Raji (cell line): ENCODE measurements at regions not wholly inside any gene's neighbourhood (a gene's known extent, or its start where the extent isn't known, plus 50 kb on each side); places are given as distances from the start of the nearest gene placed in this dataset.

Source experiments
- POLR2A ChIP-seq: IDR thresholded peaks from 2 replicates; pipeline ENCODE4 v1.6.1; 2011; ENCODE audit warnings: low read depth, low read length, control low read depth; ENCODE audit not compliant: insufficient read depth

DNA sequence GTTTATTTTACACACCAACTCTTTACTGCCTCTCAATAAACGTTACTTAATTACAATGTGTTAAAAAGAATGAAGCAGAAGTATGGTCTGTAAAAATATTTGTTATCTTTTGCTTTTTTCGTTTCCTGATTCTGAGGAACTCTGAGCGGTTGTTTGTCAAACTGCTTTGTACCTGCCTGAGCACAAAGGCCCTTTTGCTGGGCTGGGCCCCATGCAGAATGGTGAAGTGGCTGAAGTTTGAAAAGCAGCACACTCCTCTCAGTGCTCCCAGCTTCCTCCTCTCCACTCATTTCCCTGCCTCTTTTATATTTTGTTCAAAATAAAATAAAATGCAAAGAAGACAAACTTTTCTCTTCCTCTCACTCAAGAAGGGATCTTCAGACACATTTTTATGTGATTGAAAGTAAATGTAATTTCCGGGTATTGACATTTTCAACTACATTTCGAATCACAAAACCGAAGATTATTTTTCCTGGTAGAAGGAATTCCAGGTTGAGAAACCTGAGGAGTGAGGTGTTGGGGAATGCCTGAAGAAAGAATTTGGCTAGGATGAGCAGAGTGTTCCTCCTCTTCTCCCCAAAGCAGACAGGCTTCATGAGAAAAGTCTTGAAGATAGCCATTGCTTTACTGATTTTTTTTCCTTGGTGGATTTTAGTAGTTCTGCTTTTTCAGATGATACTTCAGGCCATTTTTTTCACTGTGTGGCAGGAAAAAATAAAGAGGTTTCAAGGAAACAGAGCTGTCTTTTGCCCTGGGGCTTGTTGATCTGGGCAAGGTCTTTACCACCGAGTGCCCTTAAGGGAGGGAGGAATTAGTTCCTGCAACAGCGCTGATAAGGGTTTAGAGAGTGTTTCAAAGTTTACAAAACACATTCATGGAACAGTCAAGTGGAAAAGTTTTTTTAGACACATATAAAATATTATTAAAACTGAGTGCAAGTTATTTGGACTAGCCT is 229.8 kb downstream of the NFKBIZ start:
- TF ChIP-seq POLR2A, result no peak

GRCh38 chr3:102079809-102080197 is 230.5 kb downstream of the NFKBIZ start:
- no peak for TF ChIP-seq POLR2A

DNA sequence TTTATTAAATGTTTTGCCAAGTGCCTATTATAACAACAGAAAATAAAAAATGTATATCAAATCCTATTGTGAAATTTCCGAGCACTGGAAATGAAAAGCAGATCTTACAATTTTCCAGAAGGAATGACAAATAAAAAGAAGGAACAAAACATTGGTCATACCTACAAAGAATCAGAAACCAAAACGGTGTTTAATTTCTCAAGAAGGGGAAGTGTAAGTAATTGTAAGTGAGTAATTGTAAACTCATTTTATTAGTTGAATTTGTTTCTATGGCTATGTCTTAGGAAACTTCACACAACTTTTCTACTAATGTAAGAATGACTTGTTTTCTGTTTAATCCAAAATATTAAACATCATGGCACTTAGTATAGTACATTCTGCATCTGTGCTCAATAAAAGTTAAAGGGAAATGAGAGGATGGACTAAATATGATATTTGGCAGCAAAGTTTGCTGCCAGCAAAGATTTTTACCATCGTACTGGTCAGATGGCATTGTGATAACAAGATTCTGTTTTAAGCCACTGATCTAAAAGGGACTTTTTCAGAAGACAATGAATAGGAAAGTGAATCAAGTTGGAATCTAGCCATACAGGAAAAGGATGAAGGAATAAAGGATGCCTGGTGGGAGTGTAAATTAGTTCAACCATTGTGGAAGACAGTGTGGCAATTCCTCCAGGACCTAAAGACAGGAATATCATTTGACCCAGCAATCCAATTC is 232.4 kb downstream of the NFKBIZ start:
- TF ChIP-seq POLR2A, result no peak

- TF ChIP-seq POLR2A, result no peak
Observed at GRCh38 chr3:102083473-102083872, 234.2 kb downstream of the NFKBIZ start.

- TF ChIP-seq POLR2A, result no peak
Observed at GRCh38 chr3:102084006-102084405, 234.7 kb downstream of the NFKBIZ start.

DNA sequence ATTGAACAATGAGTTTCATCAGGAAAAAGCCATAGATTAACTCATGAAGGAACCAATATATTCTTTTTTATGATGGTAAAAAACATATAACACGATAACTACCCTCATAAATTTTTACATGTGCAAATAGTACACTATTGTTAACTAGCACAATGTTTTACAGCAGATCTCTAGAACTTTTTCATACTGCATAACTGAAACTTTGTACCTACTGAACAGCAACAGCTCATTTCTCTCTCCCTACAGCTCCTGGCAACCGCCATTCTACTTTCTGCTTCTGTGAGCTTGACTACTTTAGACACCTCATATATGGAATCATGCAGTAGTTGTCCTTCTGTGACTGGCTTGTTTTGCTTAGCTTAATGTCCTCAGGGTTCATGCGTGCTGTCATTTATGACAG is 235.4 kb downstream of the NFKBIZ start:
- no peak for TF ChIP-seq POLR2A

GRCh38 chr3:102085431-102086176 is 236.3 kb downstream of the NFKBIZ start:
- TF ChIP-seq POLR2A, result no peak

DNA sequence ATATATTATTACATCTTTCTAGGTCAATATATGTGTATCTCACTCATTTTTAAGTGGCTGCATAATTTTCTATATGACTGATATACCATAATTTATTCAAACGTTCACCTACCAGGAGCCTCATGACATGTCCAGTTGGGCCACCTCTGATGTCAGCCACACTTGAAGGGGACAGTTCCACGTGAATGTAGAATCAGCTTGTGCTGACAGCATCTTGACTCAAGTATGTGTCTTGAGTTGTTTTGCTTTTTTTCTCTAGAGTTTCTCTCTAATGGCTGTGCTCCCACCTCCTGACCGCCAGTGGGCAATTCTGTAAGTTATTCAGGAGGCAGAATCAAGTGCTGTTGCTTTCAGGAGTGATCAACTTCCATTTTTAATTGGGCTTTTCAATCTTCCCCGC is 237.9 kb downstream of the NFKBIZ start:
- TF ChIP-seq POLR2A, result no peak

DNA sequence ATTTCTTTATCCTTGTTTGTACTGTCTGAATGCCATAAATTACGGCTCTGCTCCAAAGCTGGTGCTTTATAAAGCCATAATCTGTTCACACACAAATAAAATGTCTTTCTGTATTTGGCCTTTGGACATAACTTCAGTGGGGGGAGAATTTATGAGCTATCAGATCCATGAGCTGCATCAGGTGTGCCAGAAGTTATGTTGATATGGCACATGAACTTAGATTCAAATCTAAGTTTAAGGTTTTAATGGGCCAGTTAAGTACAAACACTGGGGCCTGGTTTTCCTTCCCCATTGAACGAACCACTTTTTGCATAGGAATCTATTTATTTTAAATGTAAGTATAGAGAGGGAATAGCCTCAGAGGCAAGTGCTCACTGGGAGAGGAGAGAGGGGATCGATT is 239.9 kb downstream of the NFKBIZ start:
- no peak for TF ChIP-seq POLR2A

DNA sequence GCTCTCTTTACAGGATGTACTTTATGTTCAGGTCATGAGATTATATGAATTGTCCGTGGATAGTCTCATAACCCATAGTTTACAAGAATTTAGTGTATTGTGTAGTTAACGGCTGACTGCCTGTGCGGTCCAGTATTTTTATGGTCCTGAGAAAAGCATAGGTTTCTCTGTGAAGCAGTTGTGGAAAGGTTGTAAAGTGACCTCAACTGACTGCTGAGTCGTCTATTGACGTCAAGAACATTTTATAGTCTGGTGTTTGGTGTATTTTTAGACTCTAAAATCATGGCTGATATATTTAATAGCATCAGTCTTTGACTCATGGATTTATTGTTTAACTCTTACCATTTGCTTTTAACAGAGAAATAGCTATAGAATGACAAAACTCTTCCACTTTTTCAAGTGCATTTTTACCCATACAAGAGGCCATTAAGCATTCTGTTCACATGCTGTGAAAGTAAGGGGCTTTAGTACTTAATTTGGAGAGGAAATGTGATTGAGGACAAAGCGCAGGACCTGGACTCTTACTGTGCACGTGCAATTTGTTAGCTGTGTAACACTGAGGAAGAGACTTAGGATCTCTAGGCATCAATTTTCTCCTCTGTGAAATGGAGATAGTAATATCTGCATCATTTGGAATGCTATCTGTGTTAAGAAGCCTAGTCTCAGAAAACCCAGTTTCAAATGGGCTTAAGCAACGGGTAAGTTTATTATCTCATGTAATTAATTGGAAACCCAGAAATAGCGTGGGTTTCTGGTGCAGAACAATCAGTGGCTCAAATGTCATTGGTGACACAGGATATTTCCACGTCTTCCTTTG is 240.8 kb downstream of the NFKBIZ start:
- no peak for TF ChIP-seq POLR2A

- no peak for TF ChIP-seq POLR2A
Observed at GRCh38 chr3:102090721-102091045, 241.4 kb downstream of the NFKBIZ start.

GRCh38 chr3:102091358-102091757 is 242.0 kb downstream of the NFKBIZ start:
- TF ChIP-seq POLR2A, result no peak

GRCh38 chr3:102092617-102093466 is 243.5 kb downstream of the NFKBIZ start:
- TF ChIP-seq POLR2A, result no peak

DNA sequence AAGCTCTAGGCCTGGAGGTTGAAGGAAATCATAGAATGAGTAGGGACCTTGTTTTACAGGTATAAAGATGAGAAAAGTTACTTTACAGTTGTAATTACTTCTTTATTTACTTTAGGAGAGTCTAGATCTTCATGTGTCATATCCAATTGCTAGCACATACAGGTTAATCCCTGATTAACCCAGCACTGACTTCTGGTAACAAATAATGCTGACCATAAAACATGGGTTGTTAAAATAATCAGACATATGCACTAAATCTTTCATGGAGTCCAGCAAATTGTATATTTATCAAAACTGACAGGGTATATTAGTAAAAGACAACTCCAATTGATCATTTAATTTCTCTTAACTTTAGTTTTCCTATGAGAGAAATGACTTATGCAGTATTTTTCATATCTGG is 245.2 kb downstream of the NFKBIZ start:
- TF ChIP-seq POLR2A, result no peak

- no peak for TF ChIP-seq POLR2A
Observed at GRCh38 chr3:102095383-102095782, 246.1 kb downstream of the NFKBIZ start.

GRCh38 chr3:102096066-102096465 is 246.8 kb downstream of the NFKBIZ start:
- TF ChIP-seq POLR2A, result no peak
